Peyer's patch (tissue), 4 donors: ENCODE measurements at regions not wholly inside any gene's neighbourhood (a gene's known extent, or its start where the extent isn't known, plus 50 kb on each side); places are given as distances from the start of the nearest gene placed in this dataset.

Experiments
- DNase-seq, 3 donors: peaks; one replicate each; pipeline ENCODE4 v3.0.0-alpha.2; 2017 to 2019
- H3K27ac ChIP-seq, 4 donors: fragments of 200-600 bp; sonication (generic); one replicate each; pipeline ENCODE4 v1.5.1; 2016 to 2019
- H3K27me3 ChIP-seq, 2 donors: fragments of 200-600 bp; sonication (generic); one replicate each; pipeline ENCODE4 v1.5.1; 2019
- H3K36me3 ChIP-seq, 3 donors: fragments of 200-600 bp; sonication (generic); one replicate each; pipeline ENCODE4 v1.5.1; 2016 to 2019
- H3K4me1 ChIP-seq, 4 donors: fragments of 200-600 bp; sonication (generic); one replicate each; pipeline ENCODE4 v1.5.1; 2016 to 2019
- H3K4me3 ChIP-seq, 4 donors: fragments of 200-600 bp; sonication (generic); 1 replicate in 3 of 4; 2 replicates in 1 of 4; pipeline ENCODE4 v1.5.1; 2016 to 2019; ENCODE audit warnings: mild to moderate bottlenecking in 1 of 4
- H3K9me3 ChIP-seq, 4 donors: fragments of 200-600 bp; sonication (generic); one replicate each; pipeline ENCODE4 v1.5.1; 2016 to 2019; ENCODE audit warnings: mild to moderate bottlenecking in 1 of 4
- CTCF ChIP-seq, 6 experiments: fragments of 450-650 bp in 4 of 6; fragments of 200-600 bp in 2 of 6; sonication (generic) in 1 of 6; IDR thresholded peaks; one replicate each; pipeline ENCODE4 v1.5.1; 2017 to 2019; ENCODE audit warnings: antibody characterized with exemption in 6 of 6, mild to moderate bottlenecking in 3 of 6, moderate library complexity in 1 of 6
- POLR2A ChIP-seq, 2 donors: fragments of 450-650 bp; IDR thresholded peaks; one replicate each; pipeline ENCODE4 v1.5.1; 2017; ENCODE audit warnings: antibody characterized with exemption in 2 of 2, mild to moderate bottlenecking in 2 of 2, moderate library complexity in 2 of 2

DNA sequence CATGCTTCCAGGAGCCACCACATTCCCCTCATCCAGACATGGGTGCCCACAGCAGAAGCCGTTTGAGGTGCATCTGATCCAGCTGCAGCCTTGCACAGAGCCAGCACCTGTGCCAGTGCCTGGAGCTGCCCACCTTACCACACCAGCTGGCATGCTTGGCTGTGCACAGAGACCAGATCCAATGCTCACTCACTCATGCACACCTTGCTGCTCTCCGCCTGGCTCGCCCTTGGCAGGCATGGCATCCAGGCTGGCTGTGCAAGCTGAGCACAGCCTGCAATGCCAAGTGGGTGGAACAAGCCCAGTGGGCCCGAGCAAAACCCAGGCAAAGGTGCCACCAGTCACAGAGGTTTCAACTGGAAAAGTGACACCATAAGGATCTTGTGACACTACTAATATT is 66.9 kb upstream of the SEMA3A start:
- Histone ChIP-seq H3K27ac (no peak overlapping the region), H3K27me3 (no peaks in the 10 kb centered on the region), H3K4me3 (no peak overlapping the region), H3K9me3 (no peaks in the 10 kb centered on the region), H3K36me3 (no peaks in the 10 kb centered on the region), H3K4me1 (no peaks in the 10 kb centered on the region)
- DNase-seq: no peak
- TF ChIP-seq CTCF (IDR thresholded peaks at IDR 0.05): no peak
- no peak for TF ChIP-seq POLR2A (IDR thresholded peaks at IDR 0.05)

- H3K27ac ChIP-seq: no peak overlapping the region
- no peak for DNase-seq
- no peak for TF ChIP-seq CTCF (IDR thresholded peaks at IDR 0.05)
- TF ChIP-seq POLR2A (IDR thresholded peaks at IDR 0.05): no peak
- H3K4me1 ChIP-seq: no peaks in the 10 kb centered on the region
- no peaks in the 10 kb centered on the region for H3K9me3 ChIP-seq
- no peaks in the 10 kb centered on the region for H3K36me3 ChIP-seq
- H3K4me3 ChIP-seq: no peak overlapping the region
- no peaks in the 10 kb centered on the region for H3K27me3 ChIP-seq
Measured at GRCh38 chr7:84258628-84259027, 64.0 kb upstream of the SEMA3A start.

- H3K27ac ChIP-seq: no peak overlapping the region
- H3K9me3 ChIP-seq: no peaks in the 10 kb centered on the region
- no peaks in the 10 kb centered on the region for H3K27me3 ChIP-seq
- no peak overlapping the region for H3K4me3 ChIP-seq
- no peak for TF ChIP-seq CTCF (IDR thresholded peaks at IDR 0.05)
- TF ChIP-seq POLR2A (IDR thresholded peaks at IDR 0.05): no peak
- no peak for DNase-seq
- no peaks in the 10 kb centered on the region for H3K4me1 ChIP-seq
- H3K36me3 ChIP-seq: no peaks in the 10 kb centered on the region
Measured at GRCh38 chr7:84256571-84256971, 62.0 kb upstream of the SEMA3A start.

DNA sequence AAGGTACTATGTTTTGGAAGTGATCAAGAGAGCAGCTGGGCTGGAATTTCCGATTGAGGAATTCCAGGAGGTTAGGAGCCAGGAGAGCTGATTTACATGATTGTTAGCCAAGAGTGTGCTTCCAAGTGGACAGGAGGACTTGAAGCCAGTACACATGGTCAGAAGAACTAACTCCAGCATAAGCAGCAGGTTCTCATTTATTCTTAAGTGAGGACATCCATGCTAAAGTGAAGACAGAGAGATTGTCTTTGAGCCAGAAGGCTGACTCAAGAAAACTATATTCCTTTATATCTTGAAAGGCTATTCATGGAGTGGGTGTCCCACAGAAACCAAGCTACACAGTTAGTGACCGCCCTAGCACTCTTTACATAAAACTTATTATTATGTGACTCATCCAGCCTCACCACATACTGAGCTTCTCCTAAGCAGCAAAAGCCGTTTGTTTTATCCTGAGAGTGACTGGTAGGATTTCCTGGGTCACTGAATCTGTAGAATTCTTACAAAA is 56.7 kb upstream of the SEMA3A start:
- DNase-seq: no peak
- H3K9me3 ChIP-seq: no peaks in the 10 kb centered on the region
- no peaks in the 10 kb centered on the region for H3K4me1 ChIP-seq
- no peak overlapping the region for H3K4me3 ChIP-seq
- no peak overlapping the region for H3K27ac ChIP-seq
- no peaks in the 10 kb centered on the region for H3K36me3 ChIP-seq
- no peaks in the 10 kb centered on the region for H3K27me3 ChIP-seq
- TF ChIP-seq POLR2A (IDR thresholded peaks at IDR 0.05) (no peak), CTCF (IDR thresholded peaks at IDR 0.05) (no peak)

- Histone ChIP-seq H3K27me3 (no peaks in the 10 kb centered on the region), H3K4me1 (no peaks in the 10 kb centered on the region), H3K36me3 (no peaks in the 10 kb centered on the region), H3K4me3 (no peak overlapping the region), H3K9me3 (no peaks in the 10 kb centered on the region), H3K27ac (no peak overlapping the region)
- TF ChIP-seq CTCF (IDR thresholded peaks at IDR 0.05) (no peak), POLR2A (IDR thresholded peaks at IDR 0.05) (no peak)
- DNase-seq: no peak
Measured at GRCh38 chr7:84250452-84250851, 55.9 kb upstream of the SEMA3A start.

- no peaks in the 10 kb centered on the region for H3K4me1 ChIP-seq
- no peak overlapping the region for H3K27ac ChIP-seq
- H3K27me3 ChIP-seq: no peaks in the 10 kb centered on the region
- H3K4me3 ChIP-seq: no peak overlapping the region
- H3K36me3 ChIP-seq: no peaks in the 10 kb centered on the region
- DNase-seq: no peak
- no peaks in the 10 kb centered on the region for H3K9me3 ChIP-seq
- TF ChIP-seq CTCF (IDR thresholded peaks at IDR 0.05): no peak
- TF ChIP-seq POLR2A (IDR thresholded peaks at IDR 0.05): no peak
Measured at GRCh38 chr7:84249656-84250055, 55.1 kb upstream of the SEMA3A start.
